HepG2 (cell line): ENCODE measurements at regions not wholly inside any gene's neighbourhood (a gene's known extent, or its start where the extent isn't known, plus 50 kb on each side); places are given as distances from the start of the nearest gene placed in this dataset.

Source experiments
- ATAC-seq: fragments of 200-7000 bp; cut with Tn5 transposase; 3 replicates; pipeline ENCODE4 v1.9.1; 2020; ENCODE audit warnings: mild to moderate bottlenecking, moderate library complexity
- BruUV-seq: library from RNA; stranded (reverse); fragments of 400-500 nt; replicated peaks from 2 replicates; lab custom pipeline; 2021; lab: Mats Ljungman, UMichigan
- CTCF ChIA-PET: fragments of 300-600 bp; formaldehyde crosslinking; extraction: SDS; loops from one replicate; lab custom pipeline; 2021; ENCODE audit warnings: low total read pairs, inconsistent platforms, low intra/inter-chr PET ratio; lab: Yijun Ruan, JAX
- POLR2A ChIA-PET: fragments of 350-600 bp; sonication (Branson Sonifier 250); formaldehyde crosslinking; loops from one replicate; lab custom pipeline; 2020; ENCODE audit warnings: antibody characterized with exemption, inconsistent platforms; lab: Yijun Ruan, JAX
- DNase-seq: peaks from one replicate; pipeline ENCODE4 v3.0.0-alpha.2; 2015; ENCODE audit warnings: low spot score
- FAIRE-seq: peaks from 3 replicates; lab custom pipeline; 2011; peaks lifted over from hg19 to GRCh38; lab: Jason Lieb, UNC
- H2AFZ ChIP-seq: one replicate; pipeline ENCODE4 v1.6.1; 2011; ENCODE audit warnings: low read length, inconsistent platforms
- H3K27ac ChIP-seq: fragments of 300-600 bp; 3 replicates; pipeline ENCODE4 v1.8.0; 2011; ENCODE audit warnings: mixed run types, mild to moderate bottlenecking, mixed read lengths, low read length, inconsistent platforms; ENCODE audit not compliant: insufficient read depth; ENCODE audit errors: extremely low read length
- H3K27me3 ChIP-seq, 2 experiments: fragments of 200-600 bp in 1 of 2; 2 replicates in 1 of 2; 3 replicates in 1 of 2; pipeline versions ENCODE4 v1.6.0 to v1.8.0; 2011; ENCODE audit warnings: low read length in 2 of 2, mild to moderate bottlenecking in 2 of 2, moderate library complexity in 2 of 2, inconsistent platforms in 1 of 2; ENCODE audit not compliant: insufficient read depth in 2 of 2, control insufficient read depth in 1 of 2
- H3K36me3 ChIP-seq, 2 experiments: fragments of 200-600 bp in 1 of 2; replicated peaks in 1 of 2; 2 replicates in 1 of 2; 3 replicates in 1 of 2; pipeline versions ENCODE4 v1.5.1 to v1.8.0; 2011; ENCODE audit warnings: low read length in 2 of 2, inconsistent platforms in 1 of 2; ENCODE audit not compliant: insufficient read depth in 2 of 2, control insufficient read depth in 1 of 2
- H3K4me1 ChIP-seq: 2 replicates; pipeline ENCODE4 v1.5.1; 2012; ENCODE audit warnings: low read length, inconsistent platforms; ENCODE audit not compliant: insufficient read depth
- H3K4me2 ChIP-seq: 2 replicates; pipeline ENCODE4 v1.6.0; 2011; ENCODE audit warnings: low read depth, low read length, inconsistent platforms
- H3K4me3 ChIP-seq, 3 experiments: fragments of 200-600 bp in 1 of 3; sonication (generic), shearing (Covaris generic) in 1 of 3; replicated peaks in 1 of 3; 2 replicates each; pipeline ENCODE4 v1.5.1; 2011 to 2016; ENCODE audit warnings: low read length in 3 of 3, inconsistent platforms in 2 of 3, low read depth in 2 of 3, mild to moderate bottlenecking in 2 of 3, control low read depth in 1 of 3, mixed read lengths in 1 of 3; ENCODE audit not compliant: insufficient read depth in 1 of 3
- H3K79me2 ChIP-seq: one replicate; pipeline ENCODE4 v1.6.1; 2011; ENCODE audit warnings: low read length, inconsistent platforms; ENCODE audit not compliant: insufficient read depth
- H3K9ac ChIP-seq: 2 replicates; pipeline ENCODE4 v1.6.0; 2011; ENCODE audit warnings: mild to moderate bottlenecking, low read depth, low read length, inconsistent platforms; ENCODE audit not compliant: insufficient read depth
- H3K9me3 ChIP-seq: 2 replicates; pipeline ENCODE4 v1.5.1; 2012; ENCODE audit warnings: mild to moderate bottlenecking, low read length
- H4K20me1 ChIP-seq: 2 replicates; pipeline ENCODE4 v1.6.0; 2011; ENCODE audit warnings: inconsistent platforms, mild to moderate bottlenecking, low read length, moderate library complexity; ENCODE audit not compliant: insufficient read depth
- ELF4 ChIP-seq: sonication (generic); formaldehyde crosslinking; IDR thresholded peaks from 2 replicates; pipeline ENCODE4 v1.5.0; 2020; ENCODE audit warnings: missing genetic modification reagents, mild to moderate bottlenecking, moderate library complexity, borderline replicate concordance
- IKZF4 ChIP-seq: sonication (generic); formaldehyde crosslinking; IDR thresholded peaks from 2 replicates; pipeline ENCODE4 v1.5.1; 2020; ENCODE audit warnings: borderline replicate concordance, mild to moderate bottlenecking, low read depth, missing genetic modification reagents; ENCODE audit errors: not compliant biosample characterization
- MAFF ChIP-seq: IDR thresholded peaks from 2 replicates; pipeline ENCODE4 v1.6.1; 2011; ENCODE audit warnings: low read depth, low read length, improper control_type of control experiment
- MAFK ChIP-seq, 2 experiments: IDR thresholded peaks in 1 of 2; conservative IDR thresholded peaks in 1 of 2; 2 replicates each; pipeline ENCODE4 v1.6.1; 2011; ENCODE audit warnings: improper control_type of control experiment in 2 of 2, low read length in 2 of 2
- ZNF3 ChIP-seq: IDR thresholded peaks from 2 replicates; pipeline ENCODE4 v1.7.0; 2017; ENCODE audit warnings: inconsistent platforms
- ZNF550 ChIP-seq: sonication (generic); formaldehyde crosslinking; IDR thresholded peaks from 2 replicates; pipeline ENCODE4 v1.4.0; 2020; ENCODE audit warnings: mild to moderate bottlenecking, missing genetic modification reagents, borderline replicate concordance
- ZNF792 ChIP-seq: IDR thresholded peaks from 2 replicates; pipeline ENCODE4 v1.6.1; 2016
- in situ Hi-C: cut with HindIII; loops from 2 replicates; pipeline ENCODE4 v1.10.0; 2017; ENCODE audit warnings: low pct_unique_long_range_greater_than_20kb; ENCODE audit not compliant: extremely low pct_ligation_motif_present
- intact Hi-C: fragments of 100-400 bp; cut with micrococcal nuclease; formaldehyde crosslinking; loops from one replicate; pipeline ENCODE4 v1.10.0; 2022; ENCODE audit not compliant: unreplicated experiment
- TF ChIP-seq, protein P1 (sequence below): sonication (generic); formaldehyde crosslinking; IDR thresholded peaks from 2 replicates; pipeline ENCODE4 v1.4.0; 2020; ENCODE audit warnings: missing genetic modification reagents
- TF ChIP-seq, protein P2 (sequence below): sonication (generic); formaldehyde crosslinking; IDR thresholded peaks from 2 replicates; pipeline ENCODE4 v1.5.0; 2020; ENCODE audit warnings: mild to moderate bottlenecking, missing genetic modification reagents
- TF ChIP-seq, protein P3 (sequence below): sonication (generic); formaldehyde crosslinking; IDR thresholded peaks from 2 replicates; pipeline ENCODE4 v1.4.0; 2020; ENCODE audit warnings: missing genetic modification reagents

DNA sequence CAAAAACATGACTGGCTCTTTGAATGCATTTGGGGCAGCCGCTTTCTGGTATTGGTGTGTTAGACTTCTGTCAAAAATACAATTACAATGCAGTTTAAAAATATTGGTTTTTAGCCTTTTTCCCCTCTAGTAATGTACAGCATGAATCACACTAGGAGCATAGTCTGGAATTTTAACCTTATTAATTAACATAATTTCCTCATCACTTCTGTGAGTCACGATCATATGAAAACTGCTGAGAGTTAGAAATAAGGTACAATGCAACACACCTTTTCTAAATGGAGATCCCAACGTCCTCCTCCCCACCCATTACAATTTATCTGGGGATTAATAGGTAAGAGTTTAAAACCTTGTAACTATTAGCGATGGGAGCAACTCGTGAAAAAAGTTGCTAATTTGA, 297.1 kb upstream of the RIMS1 start (continued):
- TF ChIP-seq ELF4 (CRISPR knock-in tag) = no peak

DNA sequence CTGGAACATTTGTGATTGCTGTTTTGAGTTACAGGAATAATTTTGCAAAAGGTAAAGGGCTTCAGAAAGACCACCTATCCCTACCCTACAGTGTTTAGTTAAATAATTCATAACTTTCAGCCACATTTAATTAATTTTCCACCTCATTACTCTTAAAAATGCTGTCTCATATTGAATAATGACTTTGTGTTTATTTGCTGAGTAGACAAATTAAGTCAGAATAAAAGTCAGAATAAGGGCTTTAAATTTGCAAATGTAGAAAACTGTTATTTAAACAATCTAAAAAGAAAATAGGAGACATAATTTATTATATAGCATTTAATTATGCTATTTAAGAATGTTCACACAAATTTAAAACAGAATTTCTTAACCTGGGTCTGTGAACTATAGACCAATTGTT, 293.7 kb upstream of the RIMS1 start:
- in situ Hi-C loops (no loop called here), intact Hi-C loops (no loop called here)
- no peak for DNase-seq
- Histone ChIP-seq H3K4me3 (no peak overlapping the region), H3K9ac (no peak overlapping the region), H3K27me3 (no peaks in the 10 kb centered on the region), H3K9me3 (no peaks in the 10 kb centered on the region), H3K4me1 (no peaks in the 10 kb centered on the region), H2AFZ (no peak overlapping the region), H3K27ac (no peak overlapping the region), H3K4me2 (no peak overlapping the region), H4K20me1 (no peaks in the 10 kb centered on the region), H3K79me2 (no peaks in the 10 kb centered on the region), H3K36me3 (no peaks in the 10 kb centered on the region)
- TF ChIP-seq ZNF550 (CRISPR knock-in tag) = no peak
- peak; percentile 97 for TF ChIP-seq MAFF
- TF ChIP-seq MAFK (conservative IDR thresholded peaks at IDR 0.05 in 1 of 2, IDR thresholded peaks at IDR 0.05 in 1 of 2; ENCODE audit: low read length in 2 of 2) = peak; percentile 94 to 98
- no TSS peak for BruUV-seq
- ATAC-seq = no peak
- no peak for FAIRE-seq
- POLR2A ChIA-PET = no interaction called here
- CTCF ChIA-PET = no interaction called here

DNA sequence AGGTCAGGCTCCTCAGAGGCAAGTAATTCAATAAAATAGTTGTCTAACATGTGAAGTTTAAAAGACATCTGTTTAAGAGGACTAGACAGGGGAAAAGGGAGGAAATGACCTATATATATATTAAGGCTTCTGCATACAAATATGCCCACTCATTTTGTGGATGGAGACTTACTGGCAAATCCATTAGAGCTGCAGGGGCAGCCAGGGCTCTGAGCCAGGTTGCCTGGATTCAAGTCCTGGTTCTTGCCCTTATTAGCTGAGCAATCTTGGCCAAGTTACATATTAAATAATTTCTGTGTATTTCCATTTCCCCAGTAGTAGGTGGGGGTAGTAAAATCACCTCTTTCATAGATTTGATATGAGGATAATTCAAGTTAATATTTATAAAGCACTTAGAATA, 287.0 kb upstream of the RIMS1 start:
- Histone ChIP-seq H2AFZ (no peak overlapping the region), H3K4me3 (no peak overlapping the region), H3K4me1 (no peaks in the 10 kb centered on the region), H3K79me2 (no peaks in the 10 kb centered on the region), H3K27ac (no peak overlapping the region), H3K27me3 (no peaks in the 10 kb centered on the region), H3K9ac (no peak overlapping the region), H3K36me3 (no peaks in the 10 kb centered on the region), H3K9me3 (no peaks in the 10 kb centered on the region), H4K20me1 (no peaks in the 10 kb centered on the region), H3K4me2 (no peak overlapping the region)
- ATAC-seq = no peak
- FAIRE-seq = no peak
- ChIA-PET CTCF (no interaction called here), POLR2A (no interaction called here)
- intact Hi-C loops = no loop called here
- in situ Hi-C loops = no loop called here
- DNase-seq = no peak
- BruUV-seq = no TSS peak
- no peak for TF ChIP-seq ZNF792
- no peak for TF ChIP-seq IKZF4 (CRISPR knock-in tag)
- TF ChIP-seq, protein P1, sequence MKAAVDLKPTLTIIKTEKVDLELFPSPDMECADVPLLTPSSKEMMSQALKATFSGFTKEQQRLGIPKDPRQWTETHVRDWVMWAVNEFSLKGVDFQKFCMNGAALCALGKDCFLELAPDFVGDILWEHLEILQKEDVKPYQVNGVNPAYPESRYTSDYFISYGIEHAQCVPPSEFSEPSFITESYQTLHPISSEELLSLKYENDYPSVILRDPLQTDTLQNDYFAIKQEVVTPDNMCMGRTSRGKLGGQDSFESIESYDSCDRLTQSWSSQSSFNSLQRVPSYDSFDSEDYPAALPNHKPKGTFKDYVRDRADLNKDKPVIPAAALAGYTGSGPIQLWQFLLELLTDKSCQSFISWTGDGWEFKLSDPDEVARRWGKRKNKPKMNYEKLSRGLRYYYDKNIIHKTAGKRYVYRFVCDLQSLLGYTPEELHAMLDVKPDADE (CRISPR knock-in tag) = no peak
- TF ChIP-seq, protein P2, sequence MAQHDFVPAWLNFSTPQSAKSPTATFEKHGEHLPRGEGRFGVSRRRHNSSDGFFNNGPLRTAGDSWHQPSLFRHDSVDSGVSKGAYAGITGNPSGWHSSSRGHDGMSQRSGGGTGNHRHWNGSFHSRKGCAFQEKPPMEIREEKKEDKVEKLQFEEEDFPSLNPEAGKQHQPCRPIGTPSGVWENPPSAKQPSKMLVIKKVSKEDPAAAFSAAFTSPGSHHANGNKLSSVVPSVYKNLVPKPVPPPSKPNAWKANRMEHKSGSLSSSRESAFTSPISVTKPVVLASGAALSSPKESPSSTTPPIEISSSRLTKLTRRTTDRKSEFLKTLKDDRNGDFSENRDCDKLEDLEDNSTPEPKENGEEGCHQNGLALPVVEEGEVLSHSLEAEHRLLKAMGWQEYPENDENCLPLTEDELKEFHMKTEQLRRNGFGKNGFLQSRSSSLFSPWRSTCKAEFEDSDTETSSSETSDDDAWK = no peak
- TF ChIP-seq ZNF3 = no peak
- TF ChIP-seq, protein P3, sequence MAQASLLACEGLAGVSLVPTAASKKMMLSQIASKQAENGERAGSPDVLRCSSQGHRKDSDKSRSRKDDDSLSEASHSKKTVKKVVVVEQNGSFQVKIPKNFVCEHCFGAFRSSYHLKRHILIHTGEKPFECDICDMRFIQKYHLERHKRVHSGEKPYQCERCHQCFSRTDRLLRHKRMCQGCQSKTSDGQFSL (CRISPR knock-in tag) = no peak
